DMS 273 (cell line): ENCODE measurements at regions not wholly inside any gene's neighbourhood (a gene's known extent, or its start where the extent isn't known, plus 50 kb on each side); places are given as distances from the start of the nearest gene placed in this dataset.
A peak's percentile ranks its signal among the peaks of the same experiment; 100 is the strongest.
"Not testable (repeated sequence)": the region's sequence is repeated elsewhere in the genome, so short reads cannot be mapped to it uniquely, and the experiment has no call there.

ENCODE experiments used
- DNase-seq: peaks from one replicate; lab custom pipeline; 2025; ENCODE audit not compliant: unreplicated experiment; lab: John Stamatoyannopoulos, UW

DNA sequence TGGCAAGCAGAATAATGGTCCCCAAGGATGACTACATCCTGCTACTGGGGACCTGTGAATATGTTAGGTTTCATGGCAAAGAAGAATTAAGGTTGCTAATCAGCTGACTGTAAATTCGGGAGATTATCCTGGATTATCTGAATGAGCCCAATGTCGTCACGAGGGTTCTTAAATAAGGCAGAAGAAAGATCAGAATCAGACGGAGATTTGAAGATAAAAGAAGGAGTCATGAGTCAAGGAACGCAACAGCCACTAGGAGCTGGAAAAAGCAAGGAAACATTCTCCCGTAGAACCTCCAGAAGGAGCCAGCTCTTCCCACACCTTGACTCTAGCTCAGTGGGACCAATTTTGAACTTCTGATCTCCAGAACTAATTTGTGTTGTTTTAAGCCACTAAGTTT, 82.9 kb upstream of the APBB1IP start:
- DNase-seq = no peak

GRCh38 chr10:26357203-26357602, 80.9 kb upstream of the APBB1IP start:
- no peak for DNase-seq

DNA sequence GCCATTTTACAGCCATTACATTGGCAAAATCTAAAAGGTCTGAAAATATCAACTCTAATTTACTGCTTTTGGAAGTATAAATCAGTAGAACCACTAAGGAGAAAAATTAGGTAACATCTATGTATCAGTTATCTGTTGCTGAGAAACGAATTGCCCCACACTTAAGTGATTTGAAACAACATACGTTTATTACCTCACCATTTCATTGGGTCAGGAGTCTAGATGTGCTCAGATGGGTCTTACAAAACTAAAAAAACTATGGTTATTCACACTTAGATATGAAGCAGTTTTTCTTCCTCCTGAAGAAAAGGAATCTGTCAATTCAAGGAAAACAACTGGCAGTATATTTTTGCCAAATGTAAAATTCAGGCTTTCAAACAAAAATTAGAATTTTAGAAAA, 80.1 kb upstream of the APBB1IP start:
- no peak for DNase-seq

- DNase-seq = no peak
These were observed 78.5 kb upstream of the APBB1IP start for GRCh38 chr10:26359670-26360069.

DNA sequence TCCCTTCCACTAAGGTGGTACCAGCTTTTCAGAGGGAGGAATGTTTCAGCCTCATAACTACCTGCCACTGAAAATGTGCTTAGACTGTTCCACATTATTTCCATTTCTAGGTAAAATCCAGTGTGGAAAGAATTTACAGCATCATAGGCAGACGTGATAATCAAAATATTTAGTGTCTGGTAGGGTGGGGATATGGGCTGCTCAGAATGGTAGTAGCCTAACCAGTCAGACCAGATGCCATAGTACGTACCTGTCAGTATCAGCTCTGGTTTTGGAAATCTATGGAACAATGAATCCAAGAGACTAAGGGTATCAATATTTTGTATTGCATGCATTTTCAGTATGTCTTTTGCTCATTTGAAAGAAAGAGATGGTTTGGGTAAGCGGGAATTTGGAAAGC, 76.8 kb upstream of the APBB1IP start:
- DNase-seq = no peak

DNA sequence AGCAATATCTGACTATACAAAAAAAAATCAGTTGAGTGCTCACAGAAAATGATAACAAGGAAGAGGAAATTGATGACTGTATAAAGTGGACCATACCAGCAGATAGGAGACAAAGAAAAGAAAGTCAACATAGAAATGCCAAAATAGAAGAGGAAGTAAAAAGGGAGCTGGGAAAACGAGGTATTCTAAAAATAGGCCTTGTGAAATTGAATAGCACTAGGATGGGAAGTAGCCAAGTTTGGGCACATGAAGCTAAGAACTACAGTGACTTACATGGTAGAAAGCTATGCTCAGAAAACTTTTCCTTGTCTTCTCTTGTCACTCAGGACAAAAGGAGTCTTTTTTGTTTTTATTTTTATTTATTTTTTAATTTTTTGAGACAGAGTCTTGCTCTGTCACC, 76.2 kb upstream of the APBB1IP start:
- DNase-seq = no peak

- no peak for DNase-seq
These were observed 72.3 kb upstream of the APBB1IP start for GRCh38 chr10:26365681-26366358.

DNA sequence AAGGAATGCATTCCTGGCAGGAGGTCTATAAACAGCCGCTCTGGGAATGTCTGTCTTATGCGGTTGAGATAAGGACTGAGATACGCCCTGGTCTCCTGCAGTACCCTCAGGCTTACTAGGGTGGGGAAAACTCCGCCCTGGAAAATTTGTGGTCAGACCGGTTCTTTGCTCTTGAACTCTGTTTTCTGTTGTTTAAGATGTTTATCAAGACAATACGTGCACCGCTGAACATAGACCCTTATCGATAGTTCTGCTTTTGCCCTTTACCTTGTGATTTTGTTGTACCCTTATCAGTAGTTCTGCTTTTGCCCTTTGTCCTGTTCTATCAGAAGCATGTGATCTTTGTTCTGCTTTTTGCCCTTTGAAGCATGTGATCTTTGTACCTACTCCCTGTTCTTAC, 71.1 kb upstream of the APBB1IP start:
- not testable (repeated sequence) for DNase-seq

DNA sequence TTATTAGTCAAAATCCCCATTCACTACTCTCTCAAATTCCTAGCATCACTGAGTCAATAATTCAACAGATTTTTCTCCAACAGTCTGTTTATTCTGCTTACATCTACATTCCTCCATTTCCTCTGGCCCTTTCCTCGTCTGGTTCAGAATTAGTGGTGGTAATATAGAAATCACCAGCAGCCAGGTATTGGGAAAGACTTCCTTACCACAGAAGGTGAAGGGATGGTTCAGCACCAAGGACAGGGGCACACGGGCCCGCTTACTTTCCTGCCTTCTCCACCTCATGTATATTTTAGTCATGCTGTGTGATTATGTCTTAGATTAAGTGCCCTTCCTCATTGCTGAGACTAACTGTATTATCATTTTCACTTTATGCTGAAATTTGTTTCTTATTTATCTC, 70.4 kb upstream of the APBB1IP start:
- peak; percentile 17 for DNase-seq

GRCh38 chr10:26368463-26368862, 69.7 kb upstream of the APBB1IP start:
- DNase-seq = no peak

DNA sequence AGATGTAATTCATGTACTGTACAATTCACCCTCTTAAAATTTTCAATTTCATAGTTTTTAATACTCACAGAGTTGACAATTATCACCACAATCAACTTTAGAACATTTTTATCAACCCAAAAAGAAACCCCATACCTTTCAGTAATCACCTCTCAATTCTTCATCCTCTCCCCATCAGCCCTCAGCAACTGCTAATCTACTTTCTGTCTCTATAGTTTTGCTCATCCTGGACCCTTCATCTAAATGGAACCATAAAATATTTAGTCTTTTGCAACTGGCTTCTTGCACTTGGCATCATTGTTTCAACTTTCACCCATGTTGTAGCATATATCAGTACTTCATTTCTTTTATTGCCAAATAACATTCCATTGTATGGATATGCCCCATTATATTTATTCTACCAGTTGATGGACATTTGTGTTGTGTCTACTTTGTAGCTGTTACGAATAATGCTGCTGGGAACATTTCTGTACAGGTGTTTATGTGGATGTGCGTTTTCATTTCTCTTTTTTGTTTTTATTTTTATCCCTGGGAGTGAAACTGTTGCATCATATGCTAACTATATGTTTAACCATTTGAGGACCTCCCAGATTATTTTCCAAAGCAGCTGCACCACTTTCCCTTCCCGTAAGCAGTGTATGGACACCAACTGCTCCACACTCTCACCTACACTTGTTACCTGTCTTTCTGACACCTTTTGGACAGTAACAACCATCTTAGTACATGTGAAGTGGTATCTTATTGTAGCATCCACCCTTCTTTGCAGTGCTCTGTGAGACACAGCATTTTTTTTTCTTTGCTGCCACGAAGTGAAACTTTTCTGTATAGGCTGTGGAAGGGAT, 65.4 kb upstream of the APBB1IP start:
- no peak for DNase-seq

DNA sequence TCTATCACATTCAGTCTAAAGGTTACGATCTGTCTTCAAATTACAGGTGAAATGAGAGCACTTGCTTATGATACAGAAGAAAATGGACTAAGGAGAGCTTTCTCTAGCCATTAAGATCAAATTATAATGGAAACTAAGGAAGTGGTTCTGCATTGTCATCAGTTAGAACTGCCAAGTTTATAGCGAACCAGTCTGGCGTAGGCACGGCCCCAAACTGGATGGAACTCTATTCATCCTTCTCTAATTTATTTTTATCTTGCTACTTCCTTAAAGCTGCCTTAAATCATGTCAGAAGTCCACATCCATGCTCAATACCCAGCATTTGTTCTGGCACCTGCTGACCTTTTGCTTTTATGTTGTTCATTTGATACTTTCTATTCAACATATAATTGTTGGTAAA, 63.7 kb upstream of the APBB1IP start:
- no peak for DNase-seq

GRCh38 chr10:26377224-26377810, 60.8 kb upstream of the APBB1IP start:
- DNase-seq = not testable (repeated sequence)

- no peak for DNase-seq
These were observed 59.3 kb upstream of the APBB1IP start for GRCh38 chr10:26378861-26379294.

GRCh38 chr10:26380815-26381214, 57.3 kb upstream of the APBB1IP start:
- DNase-seq = no peak

- no peak for DNase-seq
These were observed 56.2 kb upstream of the APBB1IP start for GRCh38 chr10:26381986-26382385.

- no peak for DNase-seq
These were observed 53.5 kb upstream of the APBB1IP start for GRCh38 chr10:26384600-26384999.

- DNase-seq = no peak
These were observed 52.7 kb upstream of the APBB1IP start for GRCh38 chr10:26385443-26385842.

DNA sequence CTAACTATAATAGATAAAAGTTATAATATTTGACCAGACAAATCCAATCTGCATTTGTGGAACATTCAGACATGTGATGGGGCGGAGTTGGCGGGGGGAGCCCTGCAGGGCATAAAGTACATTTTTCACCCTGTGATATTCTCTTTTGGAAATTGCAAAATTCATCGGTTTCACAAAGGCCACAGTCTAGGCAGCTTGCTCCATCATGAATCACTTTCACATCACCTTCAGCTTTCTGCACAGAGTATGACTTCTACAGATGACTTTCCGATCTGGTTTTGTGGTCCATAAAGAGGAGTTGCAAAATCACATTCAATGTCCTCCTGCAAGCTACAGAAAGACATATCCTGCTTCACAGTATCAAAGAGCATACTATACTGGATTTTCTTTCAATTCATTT, 51.4 kb upstream of the APBB1IP start:
- no peak for DNase-seq
